ENCODE measurements at regions not wholly inside any gene's neighbourhood (a gene's known extent, or its start where the extent isn't known, plus 50 kb on each side); places are given as distances from the start of the nearest gene placed in this dataset.

DNA sequence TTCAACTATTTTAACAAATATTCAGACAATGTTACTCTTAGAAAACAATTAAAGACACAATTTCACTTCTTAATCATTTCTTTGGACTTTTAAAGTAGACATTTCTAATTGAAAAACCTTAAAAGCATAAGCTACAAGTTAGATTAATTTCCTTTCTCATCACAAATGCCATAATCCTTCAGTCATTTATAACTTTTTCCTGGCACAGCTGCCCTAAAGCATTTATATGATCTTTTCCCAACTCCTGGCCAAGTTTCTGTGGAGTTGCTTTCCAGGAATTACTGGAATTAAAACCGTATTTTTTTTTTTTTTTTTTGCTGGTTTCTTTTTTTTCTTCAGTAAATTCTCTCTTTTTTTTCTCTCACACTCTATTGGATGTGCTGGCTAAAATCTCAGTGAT is 615.9 kb downstream of the TBC1D4 start:
- TF ChIP-seq, protein P1, sequence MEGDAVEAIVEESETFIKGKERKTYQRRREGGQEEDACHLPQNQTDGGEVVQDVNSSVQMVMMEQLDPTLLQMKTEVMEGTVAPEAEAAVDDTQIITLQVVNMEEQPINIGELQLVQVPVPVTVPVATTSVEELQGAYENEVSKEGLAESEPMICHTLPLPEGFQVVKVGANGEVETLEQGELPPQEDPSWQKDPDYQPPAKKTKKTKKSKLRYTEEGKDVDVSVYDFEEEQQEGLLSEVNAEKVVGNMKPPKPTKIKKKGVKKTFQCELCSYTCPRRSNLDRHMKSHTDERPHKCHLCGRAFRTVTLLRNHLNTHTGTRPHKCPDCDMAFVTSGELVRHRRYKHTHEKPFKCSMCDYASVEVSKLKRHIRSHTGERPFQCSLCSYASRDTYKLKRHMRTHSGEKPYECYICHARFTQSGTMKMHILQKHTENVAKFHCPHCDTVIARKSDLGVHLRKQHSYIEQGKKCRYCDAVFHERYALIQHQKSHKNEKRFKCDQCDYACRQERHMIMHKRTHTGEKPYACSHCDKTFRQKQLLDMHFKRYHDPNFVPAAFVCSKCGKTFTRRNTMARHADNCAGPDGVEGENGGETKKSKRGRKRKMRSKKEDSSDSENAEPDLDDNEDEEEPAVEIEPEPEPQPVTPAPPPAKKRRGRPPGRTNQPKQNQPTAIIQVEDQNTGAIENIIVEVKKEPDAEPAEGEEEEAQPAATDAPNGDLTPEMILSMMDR (IDR thresholded peaks at IDR 0.05; ENCODE audit: insufficient read depth, low read length, poor library complexity, severe bottlenecking): no peak
- no peak for TF ChIP-seq EZH2phosphoT487 (conservative IDR thresholded peaks at IDR 0.05; ENCODE audit: low read length)

All from SU-DHL-6 (cell line).